Esophagus muscularis mucosa (tissue), 4 donors: ENCODE measurements at regions not wholly inside any gene's neighbourhood (a gene's known extent, or its start where the extent isn't known, plus 50 kb on each side); places are given as distances from the start of the nearest gene placed in this dataset.

ENCODE experiments used
- DNase-seq: peaks from one replicate; pipeline ENCODE4 v3.0.0-alpha.2; 2017; ENCODE audit errors: extremely low spot score
- H3K27ac ChIP-seq, 4 donors: fragments of 200-600 bp; sonication (generic); replicated peaks in 1 of 4; 1 replicate in 3 of 4; 2 replicates in 1 of 4; pipeline ENCODE4 v1.5.1; 2016 to 2019; ENCODE audit warnings: mild to moderate bottlenecking in 1 of 4
- H3K27me3 ChIP-seq, 4 donors: fragments of 200-600 bp; sonication (generic); one replicate each; pipeline versions ENCODE4 v1.5.1 to v1.6.0; 2016 to 2019
- H3K36me3 ChIP-seq, 4 donors: fragments of 200-600 bp; sonication (generic); one replicate each; pipeline ENCODE4 v1.5.1; 2016 to 2019
- H3K4me1 ChIP-seq, 4 donors: fragments of 200-600 bp; sonication (generic); one replicate each; pipeline ENCODE4 v1.5.1; 2016 to 2019
- H3K4me3 ChIP-seq, 4 donors: fragments of 200-600 bp; sonication (generic); 1 replicate in 2 of 4; 2 replicates in 2 of 4; pipeline ENCODE4 v1.5.1; 2016 to 2019; ENCODE audit warnings: mild to moderate bottlenecking in 4 of 4, moderate library complexity in 1 of 4
- H3K9me3 ChIP-seq, 4 donors: fragments of 200-600 bp; sonication (generic); 1 replicate in 3 of 4; 2 replicates in 1 of 4; pipeline ENCODE4 v1.5.1; 2016 to 2019
- EP300 ChIP-seq: sonication (generic); formaldehyde crosslinking; IDR thresholded peaks from one replicate; pipeline ENCODE4 v1.6.1; 2017; ENCODE audit warnings: antibody characterized with exemption
- POLR2A ChIP-seq: fragments of 450-650 bp; IDR thresholded peaks from one replicate; pipeline ENCODE4 v1.6.1; 2017; ENCODE audit warnings: antibody characterized with exemption, moderate library complexity, mild to moderate bottlenecking, low read depth
- POLR2AphosphoS5 ChIP-seq, 2 donors: sonication (generic); formaldehyde crosslinking; IDR thresholded peaks; one replicate each; pipeline ENCODE4 v1.6.1; 2017; ENCODE audit warnings: antibody characterized with exemption in 2 of 2
- WGBS: methylation state at CpG from one replicate; pipeline ENCODE4 v1.1.5; 2018; 5-methylcytosine and 5-hydroxymethylcytosine counted together
- intact Hi-C: fragments of 100-400 bp; cut with DNase I; formaldehyde crosslinking; loops from one replicate; pipeline ENCODE4 v1.15.1; 2023
- TF ChIP-seq, protein P1 (sequence below), 3 experiments: fragments of 200-600 bp in 2 of 3; fragments of 450-650 bp in 1 of 3; sonication (generic) in 2 of 3; IDR thresholded peaks; one replicate each; pipeline ENCODE4 v1.5.1; 2017 to 2019; ENCODE audit warnings: antibody characterized with exemption in 3 of 3, mild to moderate bottlenecking in 2 of 3, moderate library complexity in 1 of 3

DNA sequence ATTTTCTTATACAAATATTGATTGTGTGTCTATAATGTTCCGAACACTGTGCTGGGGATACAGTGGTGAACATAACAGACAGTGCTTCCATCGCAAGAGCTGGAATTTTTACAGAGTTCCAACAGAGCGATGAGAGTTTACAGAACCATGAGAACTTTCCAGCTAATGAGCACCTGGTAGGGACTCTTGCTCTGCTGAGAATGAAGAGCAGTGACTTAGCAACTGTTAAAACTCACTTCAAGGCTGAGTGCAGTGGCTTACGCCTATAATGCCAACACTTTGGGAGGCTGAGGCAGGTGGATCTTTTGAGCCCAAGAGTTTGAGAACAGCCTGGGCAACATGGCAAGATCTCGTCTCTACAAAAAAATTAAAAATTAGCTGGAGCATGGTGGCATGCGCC is 113.8 kb upstream of the DIO2 start:
- TF ChIP-seq POLR2A, result no peak
- TF ChIP-seq POLR2AphosphoS5 (IDR thresholded peaks at IDR 0.05), result no peak
- no peak for TF ChIP-seq EP300
- TF ChIP-seq, protein P1, sequence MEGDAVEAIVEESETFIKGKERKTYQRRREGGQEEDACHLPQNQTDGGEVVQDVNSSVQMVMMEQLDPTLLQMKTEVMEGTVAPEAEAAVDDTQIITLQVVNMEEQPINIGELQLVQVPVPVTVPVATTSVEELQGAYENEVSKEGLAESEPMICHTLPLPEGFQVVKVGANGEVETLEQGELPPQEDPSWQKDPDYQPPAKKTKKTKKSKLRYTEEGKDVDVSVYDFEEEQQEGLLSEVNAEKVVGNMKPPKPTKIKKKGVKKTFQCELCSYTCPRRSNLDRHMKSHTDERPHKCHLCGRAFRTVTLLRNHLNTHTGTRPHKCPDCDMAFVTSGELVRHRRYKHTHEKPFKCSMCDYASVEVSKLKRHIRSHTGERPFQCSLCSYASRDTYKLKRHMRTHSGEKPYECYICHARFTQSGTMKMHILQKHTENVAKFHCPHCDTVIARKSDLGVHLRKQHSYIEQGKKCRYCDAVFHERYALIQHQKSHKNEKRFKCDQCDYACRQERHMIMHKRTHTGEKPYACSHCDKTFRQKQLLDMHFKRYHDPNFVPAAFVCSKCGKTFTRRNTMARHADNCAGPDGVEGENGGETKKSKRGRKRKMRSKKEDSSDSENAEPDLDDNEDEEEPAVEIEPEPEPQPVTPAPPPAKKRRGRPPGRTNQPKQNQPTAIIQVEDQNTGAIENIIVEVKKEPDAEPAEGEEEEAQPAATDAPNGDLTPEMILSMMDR (IDR thresholded peaks at IDR 0.05), result no peak
- 89% methylated on average over 6 of the region's 6 CpGs for WGBS
- peaks cover 0 to 46% (median 37%) of the 10 kb centered on the region in 4 donors for H3K4me1 ChIP-seq
- DNase-seq, result no peak
- no peaks in the 10 kb centered on the region for H3K36me3 ChIP-seq
- no peaks in the 10 kb centered on the region for H3K27me3 ChIP-seq
- H3K27ac ChIP-seq, result peak overlapping the region in 2 of 4 donors; percentile 38 to 52
- H3K4me3 ChIP-seq, result no peak overlapping the region
- peaks cover 0 to 1% (median 0%) of the 10 kb centered on the region in 4 donors for H3K9me3 ChIP-seq
- intact Hi-C loops, result no loop called here

DNA sequence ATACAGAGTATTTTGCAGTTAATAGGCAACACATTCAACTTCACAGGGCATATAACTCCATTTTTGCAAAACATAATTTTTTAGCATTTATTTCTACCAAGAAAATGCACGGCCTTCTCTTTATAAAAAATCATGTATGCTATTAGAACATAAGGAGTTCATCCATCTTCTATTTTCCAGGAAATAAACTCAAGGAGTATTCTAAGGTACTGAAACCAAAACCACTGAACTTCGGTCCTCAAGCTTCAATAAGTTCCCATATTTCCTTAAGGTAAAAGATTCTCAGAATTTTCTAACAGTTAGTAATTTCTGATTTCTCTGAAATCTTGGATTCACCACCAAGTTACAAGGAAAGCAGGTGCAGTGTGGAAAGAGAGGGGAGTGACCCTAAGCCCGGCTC is 113.3 kb upstream of the DIO2 start:
- Histone ChIP-seq H3K27ac (peak overlapping the region in 2 of 4 donors; percentile 38 to 44), H3K4me1 (peaks cover 0 to 46% (median 37%) of the 10 kb centered on the region in 4 donors), H3K27me3 (no peaks in the 10 kb centered on the region), H3K9me3 (peaks cover 0 to 6% (median 0%) of the 10 kb centered on the region in 4 donors), H3K36me3 (no peaks in the 10 kb centered on the region), H3K4me3 (no peak overlapping the region)
- 89% methylated on average over 3 of the region's 3 CpGs for WGBS
- no peak for TF ChIP-seq POLR2AphosphoS5 (IDR thresholded peaks at IDR 0.05)
- TF ChIP-seq, protein P1 (IDR thresholded peaks at IDR 0.05), result no peak
- TF ChIP-seq EP300, result no peak
- no peak for TF ChIP-seq POLR2A
- intact Hi-C loops, result no loop called here
- no peak for DNase-seq

DNA sequence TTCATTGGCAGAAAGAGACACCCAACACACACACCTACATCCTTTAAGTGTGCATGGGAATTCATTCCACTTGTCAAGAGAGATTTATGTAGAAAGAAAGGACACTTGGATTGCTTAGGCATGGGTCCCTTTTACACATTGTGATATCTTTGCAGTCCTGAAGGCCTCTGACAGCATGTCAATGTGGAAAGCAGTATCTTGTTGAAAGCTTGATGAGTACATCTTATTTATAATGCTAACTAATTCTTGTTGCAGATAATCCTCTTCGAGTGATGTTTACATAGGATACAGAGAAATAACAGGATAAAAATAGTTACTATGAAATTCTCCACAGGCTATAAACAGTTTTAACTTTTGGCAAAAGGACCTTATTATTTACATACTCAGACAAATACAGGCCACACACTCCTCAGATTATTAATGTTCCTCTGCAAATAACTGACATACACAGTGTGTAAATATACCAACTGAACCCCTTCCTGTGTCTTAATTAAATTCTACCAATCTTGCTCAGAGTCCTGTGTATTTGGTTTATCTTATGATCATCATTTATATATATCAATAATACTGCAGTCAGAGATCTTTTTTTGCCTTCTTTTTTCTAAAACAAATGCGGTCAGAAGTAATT is 111.8 kb upstream of the DIO2 start:
- Histone ChIP-seq H3K4me3 (no peak overlapping the region), H3K27me3 (no peaks in the 10 kb centered on the region), H3K4me1 (peaks cover 0 to 52% (median 43%) of the 10 kb centered on the region in 4 donors), H3K27ac (peak overlapping the region in 3 of 4 donors; percentile 0 to 48 (median 8)), H3K9me3 (peaks cover 0 to 6% (median 0%) of the 10 kb centered on the region in 4 donors), H3K36me3 (no peaks in the 10 kb centered on the region)
- intact Hi-C loops, result no loop called here
- DNase-seq, result no peak
- TF ChIP-seq EP300 (no peak), POLR2AphosphoS5 (IDR thresholded peaks at IDR 0.05) (no peak), POLR2A (no peak)
- TF ChIP-seq, protein P1 (IDR thresholded peaks at IDR 0.05), result no peak
- WGBS, result 27% methylated on average over 2 of the region's 2 CpGs

DNA sequence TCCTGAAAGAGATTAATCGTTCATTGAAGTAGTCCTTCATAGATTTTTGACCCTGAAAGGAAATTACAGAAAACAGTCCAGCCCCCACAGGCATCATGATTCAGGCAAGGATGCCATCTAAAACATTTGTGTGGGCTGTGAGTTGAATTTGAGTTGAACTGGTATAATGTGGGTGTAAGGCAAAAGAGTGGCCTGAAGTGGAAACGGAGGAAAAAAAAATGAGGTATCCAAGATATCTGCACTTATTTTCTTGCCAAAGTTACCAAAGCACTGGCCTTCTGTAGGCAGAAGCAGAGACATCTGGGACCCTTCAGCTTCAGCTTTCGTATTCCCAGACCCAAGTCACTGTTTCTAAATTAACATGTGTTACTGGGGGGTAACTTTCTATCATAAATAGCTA is 105.1 kb upstream of the DIO2 start:
- no peak overlapping the region for H3K4me3 ChIP-seq
- H3K9me3 ChIP-seq, result peaks cover 0 to 6% (median 0%) of the 10 kb centered on the region in 4 donors
- peaks cover 0 to 32% (median 24%) of the 10 kb centered on the region in 4 donors for H3K4me1 ChIP-seq
- DNase-seq, result no peak
- H3K36me3 ChIP-seq, result no peaks in the 10 kb centered on the region
- no peaks in the 10 kb centered on the region for H3K27me3 ChIP-seq
- TF ChIP-seq POLR2AphosphoS5 (IDR thresholded peaks at IDR 0.05), result no peak
- TF ChIP-seq POLR2A, result no peak
- TF ChIP-seq EP300, result no peak
- TF ChIP-seq, protein P1 (IDR thresholded peaks at IDR 0.05), result no peak
- H3K27ac ChIP-seq, result no peak overlapping the region
- 59% methylated on average over 3 of the region's 3 CpGs for WGBS
- intact Hi-C loops, result no loop called here

DNA sequence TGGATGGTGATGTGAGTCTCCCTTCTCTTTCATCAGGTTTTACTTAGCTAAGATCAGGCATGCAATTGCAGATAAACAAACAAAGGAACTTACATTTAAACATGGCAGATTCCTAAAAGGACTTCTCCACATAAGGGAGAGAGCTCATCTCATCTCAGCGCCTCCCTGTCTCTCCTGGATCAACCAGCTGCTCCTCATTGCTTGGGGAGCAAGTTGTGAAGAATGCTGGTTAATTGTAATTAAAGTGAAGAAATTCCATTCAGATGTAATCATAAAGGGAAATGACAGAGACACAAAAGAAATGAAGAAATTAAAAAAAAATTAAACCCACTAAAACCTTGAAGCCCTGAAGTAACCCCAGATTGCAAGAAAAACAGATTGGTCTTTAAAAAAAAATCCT is 104.4 kb upstream of the DIO2 start:
- intact Hi-C loops, result no loop called here
- no peak overlapping the region for H3K27ac ChIP-seq
- WGBS, result 90% methylated on average over 1 of the region's 1 CpG

More for the DNA sequence above, 104.4 kb upstream of the DIO2 start:
- H3K27me3 ChIP-seq, result no peaks in the 10 kb centered on the region
- TF ChIP-seq, protein P1 (IDR thresholded peaks at IDR 0.05), result no peak
- no peak for TF ChIP-seq POLR2A
- H3K4me1 ChIP-seq, result peaks cover 0 to 32% (median 24%) of the 10 kb centered on the region in 4 donors
- DNase-seq, result no peak
- H3K36me3 ChIP-seq, result no peaks in the 10 kb centered on the region
- peaks cover 0 to 6% (median 0%) of the 10 kb centered on the region in 4 donors for H3K9me3 ChIP-seq
- no peak overlapping the region for H3K4me3 ChIP-seq
